SJCRH30 (cell line): ENCODE measurements at regions not wholly inside any gene's neighbourhood (a gene's known extent, or its start where the extent isn't known, plus 50 kb on each side); places are given as distances from the start of the nearest gene placed in this dataset.
"Not testable (repeated sequence)": the region's sequence is repeated elsewhere in the genome, so short reads cannot be mapped to it uniquely, and the experiment has no call there.

Experiments used
- DNase-seq, 2 experiments: peaks; one replicate each; pipeline ENCODE4 v3.0.0-alpha.2; 2015 to 2020
- H3K27ac ChIP-seq: fragments of 250-450 bp; sonication (Bioruptor Pico); 2 replicates; pipeline ENCODE4 v1.5.1; 2020; ENCODE audit warnings: mild to moderate bottlenecking, moderate library complexity
- H3K27me3 ChIP-seq: fragments of 250-450 bp; sonication (Bioruptor Pico); 2 replicates; pipeline ENCODE4 v1.5.1; 2020; ENCODE audit warnings: mild to moderate bottlenecking, moderate library complexity
- H3K36me3 ChIP-seq: fragments of 250-450 bp; sonication (Bioruptor Pico); 2 replicates; pipeline ENCODE4 v1.5.1; 2020; ENCODE audit warnings: mild to moderate bottlenecking, moderate library complexity
- H3K4me1 ChIP-seq: fragments of 250-450 bp; sonication (Bioruptor Pico); 2 replicates; pipeline ENCODE4 v1.5.1; 2020; ENCODE audit warnings: mild to moderate bottlenecking, moderate library complexity
- H3K4me3 ChIP-seq: fragments of 250-450 bp; sonication (Bioruptor Pico); 2 replicates; pipeline ENCODE4 v1.5.1; 2020; ENCODE audit warnings: mild to moderate bottlenecking, moderate library complexity
- H3K9me3 ChIP-seq: fragments of 250-450 bp; sonication (Bioruptor Pico); replicated peaks from 2 replicates; pipeline ENCODE4 v1.5.1; 2020; ENCODE audit warnings: mild to moderate bottlenecking, moderate library complexity

GRCh38 chr21:41576013-41576615 is 68.2 kb upstream of the TMPRSS2 start:
- Histone ChIP-seq H3K27ac (no peak overlapping the region), H3K9me3 (peaks cover 2% of the 10 kb centered on the region; the same call in 1 of the 2 replicates), H3K4me1 (no peaks in the 10 kb centered on the region), H3K4me3 (no peak overlapping the region), H3K36me3 (no peaks in the 10 kb centered on the region), H3K27me3 (no peaks in the 10 kb centered on the region)
- DNase-seq, result no peak

- DNase-seq, result no peak
- Histone ChIP-seq H3K36me3 (no peaks in the 10 kb centered on the region), H3K27me3 (no peaks in the 10 kb centered on the region), H3K27ac (no peak overlapping the region), H3K9me3 (peaks cover 2% of the 10 kb centered on the region; the same call in 1 of the 2 replicates), H3K4me1 (no peaks in the 10 kb centered on the region), H3K4me3 (no peak overlapping the region)
Measured at GRCh38 chr21:41573902-41574690, 66.1 kb upstream of the TMPRSS2 start.

- no peaks in the 10 kb centered on the region for H3K4me1 ChIP-seq
- peaks cover 2% of the 10 kb centered on the region; the same call in 1 of the 2 replicates for H3K9me3 ChIP-seq
- no peaks in the 10 kb centered on the region for H3K36me3 ChIP-seq
- no peak overlapping the region for H3K4me3 ChIP-seq
- no peak overlapping the region for H3K27ac ChIP-seq
- DNase-seq, result no peak
- no peaks in the 10 kb centered on the region for H3K27me3 ChIP-seq
Measured at GRCh38 chr21:41571938-41572510, 64.1 kb upstream of the TMPRSS2 start.

GRCh38 chr21:41570791-41571355 is 62.9 kb upstream of the TMPRSS2 start:
- Histone ChIP-seq H3K4me1 (no peaks in the 10 kb centered on the region), H3K27ac (no peak overlapping the region), H3K27me3 (no peaks in the 10 kb centered on the region), H3K36me3 (no peaks in the 10 kb centered on the region), H3K9me3 (no peaks in the 10 kb centered on the region), H3K4me3 (no peak overlapping the region)
- DNase-seq, result no peak

GRCh38 chr21:41568606-41569385 is 60.8 kb upstream of the TMPRSS2 start:
- no peak for DNase-seq
- H3K36me3 ChIP-seq, result no peaks in the 10 kb centered on the region
- H3K27me3 ChIP-seq, result no peaks in the 10 kb centered on the region
- no peaks in the 10 kb centered on the region for H3K9me3 ChIP-seq
- H3K4me1 ChIP-seq, result no peaks in the 10 kb centered on the region
- H3K27ac ChIP-seq, result no peak overlapping the region
- H3K4me3 ChIP-seq, result no peak overlapping the region

GRCh38 chr21:41567901-41568510 is 60.0 kb upstream of the TMPRSS2 start:
- Histone ChIP-seq H3K4me1 (no peaks in the 10 kb centered on the region), H3K9me3 (no peaks in the 10 kb centered on the region), H3K27ac (no peak overlapping the region), H3K4me3 (no peak overlapping the region), H3K27me3 (no peaks in the 10 kb centered on the region), H3K36me3 (no peaks in the 10 kb centered on the region)
- DNase-seq, result no peak

- not testable (repeated sequence) for H3K4me3 ChIP-seq, H3K27me3 ChIP-seq, DNase-seq, H3K27ac ChIP-seq, H3K9me3 ChIP-seq, H3K36me3 ChIP-seq, H3K4me1 ChIP-seq
Measured at GRCh38 chr21:41567237-41567636, 59.3 kb upstream of the TMPRSS2 start.

GRCh38 chr21:41566500-41567014 is 58.6 kb upstream of the TMPRSS2 start:
- Histone ChIP-seq H3K4me3 (no peak overlapping the region), H3K27ac (no peak overlapping the region)

GRCh38 chr21:41565550-41565949 is 57.6 kb upstream of the TMPRSS2 start:
- no peak overlapping the region for H3K4me3 ChIP-seq
- no peaks in the 10 kb centered on the region for H3K9me3 ChIP-seq
- no peak for DNase-seq
- H3K27ac ChIP-seq, result no peak overlapping the region
- no peaks in the 10 kb centered on the region for H3K36me3 ChIP-seq
- no peaks in the 10 kb centered on the region for H3K4me1 ChIP-seq
- H3K27me3 ChIP-seq, result no peaks in the 10 kb centered on the region

More at GRCh38 chr21:41566500-41567014, 58.6 kb upstream of the TMPRSS2 start:
- Histone ChIP-seq H3K9me3 (no peaks in the 10 kb centered on the region), H3K4me1 (no peaks in the 10 kb centered on the region), H3K36me3 (no peaks in the 10 kb centered on the region), H3K27me3 (no peaks in the 10 kb centered on the region)
- DNase-seq, result no peak

- no peaks in the 10 kb centered on the region for H3K9me3 ChIP-seq
- no peaks in the 10 kb centered on the region for H3K4me1 ChIP-seq
- DNase-seq, result no peak
Measured at GRCh38 chr21:41564871-41565274, 56.9 kb upstream of the TMPRSS2 start.

GRCh38 chr21:41562101-41563000 is 54.4 kb upstream of the TMPRSS2 start:
- no peak for DNase-seq
- no peaks in the 10 kb centered on the region for H3K36me3 ChIP-seq

More at GRCh38 chr21:41564871-41565274, 56.9 kb upstream of the TMPRSS2 start:
- Histone ChIP-seq H3K27ac (no peak overlapping the region), H3K36me3 (no peaks in the 10 kb centered on the region), H3K27me3 (no peaks in the 10 kb centered on the region), H3K4me3 (no peak overlapping the region)

GRCh38 chr21:41561701-41562100 is 53.7 kb upstream of the TMPRSS2 start:
- Histone ChIP-seq H3K4me1 (no peaks in the 10 kb centered on the region), H3K4me3 (no peak overlapping the region), H3K9me3 (no peaks in the 10 kb centered on the region), H3K27me3 (0 out of 2 replicates have a peak, but pooled peaks cover 3% of the 10 kb centered on the region), H3K27ac (no peak overlapping the region), H3K36me3 (no peaks in the 10 kb centered on the region)
- no peak for DNase-seq

More at GRCh38 chr21:41562101-41563000, 54.4 kb upstream of the TMPRSS2 start:
- Histone ChIP-seq H3K4me1 (no peaks in the 10 kb centered on the region), H3K4me3 (no peak overlapping the region), H3K9me3 (no peaks in the 10 kb centered on the region), H3K27ac (no peak overlapping the region), H3K27me3 (0 out of 2 replicates have a peak, but pooled peaks cover 3% of the 10 kb centered on the region)

- Histone ChIP-seq H3K9me3 (no peaks in the 10 kb centered on the region), H3K27ac (no peak overlapping the region), H3K36me3 (no peaks in the 10 kb centered on the region), H3K27me3 (0 out of 2 replicates have a peak, but pooled peaks cover 3% of the 10 kb centered on the region), H3K4me3 (no peak overlapping the region), H3K4me1 (no peaks in the 10 kb centered on the region)
- DNase-seq, result no peak
Measured at GRCh38 chr21:41560661-41561158, 52.8 kb upstream of the TMPRSS2 start.
